ENCODE measurements at regions not wholly inside any gene's neighbourhood (a gene's known extent, or its start where the extent isn't known, plus 50 kb on each side); places are given as distances from the start of the nearest gene placed in this dataset.

GRCh38 chr3:61448378-61448777 is 113.0 kb upstream of the PTPRG start:
- TF ChIP-seq GLIS3 (CRISPR knock-in tag; IDR thresholded peaks at IDR 0.05) (no peak), ZFP3 (CRISPR knock-in tag; IDR thresholded peaks at IDR 0.05) (no peak), ARNTL (CRISPR knock-in tag; IDR thresholded peaks at IDR 0.05; ENCODE audit: borderline replicate concordance, low read depth) (no peak), ZFP30 (CRISPR knock-in tag; IDR thresholded peaks at IDR 0.05) (no peak), SNAI2 (CRISPR knock-in tag; IDR thresholded peaks at IDR 0.05) (no peak), ZNF8 (CRISPR knock-in tag; IDR thresholded peaks at IDR 0.05) (no peak), TOX (CRISPR knock-in tag; IDR thresholded peaks at IDR 0.05; ENCODE audit: borderline replicate concordance) (no peak), CSDC2 (CRISPR knock-in tag; IDR thresholded peaks at IDR 0.05) (no peak)
- TF ChIP-seq, protein P1, sequence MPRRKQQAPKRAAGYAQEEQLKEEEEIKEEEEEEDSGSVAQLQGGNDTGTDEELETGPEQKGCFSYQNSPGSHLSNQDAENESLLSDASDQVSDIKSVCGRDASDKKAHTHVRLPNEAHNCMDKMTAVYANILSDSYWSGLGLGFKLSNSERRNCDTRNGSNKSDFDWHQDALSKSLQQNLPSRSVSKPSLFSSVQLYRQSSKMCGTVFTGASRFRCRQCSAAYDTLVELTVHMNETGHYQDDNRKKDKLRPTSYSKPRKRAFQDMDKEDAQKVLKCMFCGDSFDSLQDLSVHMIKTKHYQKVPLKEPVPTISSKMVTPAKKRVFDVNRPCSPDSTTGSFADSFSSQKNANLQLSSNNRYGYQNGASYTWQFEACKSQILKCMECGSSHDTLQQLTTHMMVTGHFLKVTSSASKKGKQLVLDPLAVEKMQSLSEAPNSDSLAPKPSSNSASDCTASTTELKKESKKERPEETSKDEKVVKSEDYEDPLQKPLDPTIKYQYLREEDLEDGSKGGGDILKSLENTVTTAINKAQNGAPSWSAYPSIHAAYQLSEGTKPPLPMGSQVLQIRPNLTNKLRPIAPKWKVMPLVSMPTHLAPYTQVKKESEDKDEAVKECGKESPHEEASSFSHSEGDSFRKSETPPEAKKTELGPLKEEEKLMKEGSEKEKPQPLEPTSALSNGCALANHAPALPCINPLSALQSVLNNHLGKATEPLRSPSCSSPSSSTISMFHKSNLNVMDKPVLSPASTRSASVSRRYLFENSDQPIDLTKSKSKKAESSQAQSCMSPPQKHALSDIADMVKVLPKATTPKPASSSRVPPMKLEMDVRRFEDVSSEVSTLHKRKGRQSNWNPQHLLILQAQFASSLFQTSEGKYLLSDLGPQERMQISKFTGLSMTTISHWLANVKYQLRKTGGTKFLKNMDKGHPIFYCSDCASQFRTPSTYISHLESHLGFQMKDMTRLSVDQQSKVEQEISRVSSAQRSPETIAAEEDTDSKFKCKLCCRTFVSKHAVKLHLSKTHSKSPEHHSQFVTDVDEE (CRISPR knock-in tag; IDR thresholded peaks at IDR 0.05): no peak

GRCh38 chr3:61449327-61450040 is 111.9 kb upstream of the PTPRG start:
- no peak for ATAC-seq
- TF ChIP-seq PPARA (CRISPR knock-in tag; IDR thresholded peaks at IDR 0.05; ENCODE audit: borderline replicate concordance): no peak
- TF ChIP-seq BACH2 (CRISPR knock-in tag; IDR thresholded peaks at IDR 0.05; ENCODE audit: borderline replicate concordance): no peak
- TF ChIP-seq ESRRG (CRISPR knock-in tag; IDR thresholded peaks at IDR 0.05): no peak
- TF ChIP-seq, protein P1 (CRISPR knock-in tag; IDR thresholded peaks at IDR 0.05): no peak
- TF ChIP-seq TCF4 (CRISPR knock-in tag; IDR thresholded peaks at IDR 0.05; ENCODE audit: borderline replicate concordance): no peak
- no peak for TF ChIP-seq ISL1 (CRISPR knock-in tag; IDR thresholded peaks at IDR 0.05)
- TF ChIP-seq OSR1 (CRISPR knock-in tag; IDR thresholded peaks at IDR 0.05): no peak
- TF ChIP-seq ZNF8 (CRISPR knock-in tag; IDR thresholded peaks at IDR 0.05): no peak
- TF ChIP-seq CREB5 (CRISPR knock-in tag; IDR thresholded peaks at IDR 0.05; ENCODE audit: low read depth): no peak
- TF ChIP-seq ZFP3 (CRISPR knock-in tag; IDR thresholded peaks at IDR 0.05): no peak
- TF ChIP-seq, protein P2, sequence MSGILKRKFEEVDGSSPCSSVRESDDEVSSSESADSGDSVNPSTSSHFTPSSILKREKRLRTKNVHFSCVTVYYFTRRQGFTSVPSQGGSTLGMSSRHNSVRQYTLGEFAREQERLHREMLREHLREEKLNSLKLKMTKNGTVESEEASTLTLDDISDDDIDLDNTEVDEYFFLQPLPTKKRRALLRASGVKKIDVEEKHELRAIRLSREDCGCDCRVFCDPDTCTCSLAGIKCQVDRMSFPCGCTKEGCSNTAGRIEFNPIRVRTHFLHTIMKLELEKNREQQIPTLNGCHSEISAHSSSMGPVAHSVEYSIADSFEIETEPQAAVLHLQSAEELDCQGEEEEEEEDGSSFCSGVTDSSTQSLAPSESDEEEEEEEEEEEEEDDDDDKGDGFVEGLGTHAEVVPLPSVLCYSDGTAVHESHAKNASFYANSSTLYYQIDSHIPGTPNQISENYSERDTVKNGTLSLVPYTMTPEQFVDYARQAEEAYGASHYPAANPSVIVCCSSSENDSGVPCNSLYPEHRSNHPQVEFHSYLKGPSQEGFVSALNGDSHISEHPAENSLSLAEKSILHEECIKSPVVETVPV (CRISPR knock-in tag; IDR thresholded peaks at IDR 0.05): no peak
- TF ChIP-seq TOX (CRISPR knock-in tag; IDR thresholded peaks at IDR 0.05; ENCODE audit: borderline replicate concordance): no peak
- TF ChIP-seq PATZ1 (CRISPR knock-in tag; IDR thresholded peaks at IDR 0.05; ENCODE audit: borderline replicate concordance): no peak
- TF ChIP-seq CSDC2 (CRISPR knock-in tag; IDR thresholded peaks at IDR 0.05): no peak
- TF ChIP-seq ZC3H10 (CRISPR knock-in tag; IDR thresholded peaks at IDR 0.05): no peak
- TF ChIP-seq ZNF565 (CRISPR knock-in tag; conservative IDR thresholded peaks at IDR 0.05; ENCODE audit: low read depth): no peak
- TF ChIP-seq GLIS3 (CRISPR knock-in tag; IDR thresholded peaks at IDR 0.05): no peak

More at GRCh38 chr3:61448378-61448777, 113.0 kb upstream of the PTPRG start:
- no peak for ATAC-seq
